ENCODE measurements at regions not wholly inside any gene's neighbourhood (a gene's known extent, or its start where the extent isn't known, plus 50 kb on each side); places are given as distances from the start of the nearest gene placed in this dataset.

DNA sequence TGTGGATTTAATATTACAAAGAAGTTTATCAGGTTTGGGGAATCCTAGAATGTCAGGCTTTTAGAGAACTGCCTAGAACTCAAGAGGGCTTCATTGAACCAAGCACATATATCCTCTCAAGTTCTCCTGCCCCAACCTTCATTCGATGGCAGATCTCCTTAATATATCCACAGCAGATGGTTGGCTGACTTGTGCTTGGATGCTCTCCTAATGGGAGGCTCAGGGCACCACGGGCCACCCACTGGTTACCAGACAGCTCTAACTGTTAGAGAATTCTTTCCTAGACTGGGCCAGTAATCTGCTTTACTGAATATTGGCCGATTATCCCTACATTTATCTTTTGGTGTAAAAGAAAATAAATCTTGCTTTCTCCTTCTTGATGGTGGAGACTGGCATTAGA, 87.2 kb upstream of the ATP8B1 start:
- TF ChIP-seq, protein P1, sequence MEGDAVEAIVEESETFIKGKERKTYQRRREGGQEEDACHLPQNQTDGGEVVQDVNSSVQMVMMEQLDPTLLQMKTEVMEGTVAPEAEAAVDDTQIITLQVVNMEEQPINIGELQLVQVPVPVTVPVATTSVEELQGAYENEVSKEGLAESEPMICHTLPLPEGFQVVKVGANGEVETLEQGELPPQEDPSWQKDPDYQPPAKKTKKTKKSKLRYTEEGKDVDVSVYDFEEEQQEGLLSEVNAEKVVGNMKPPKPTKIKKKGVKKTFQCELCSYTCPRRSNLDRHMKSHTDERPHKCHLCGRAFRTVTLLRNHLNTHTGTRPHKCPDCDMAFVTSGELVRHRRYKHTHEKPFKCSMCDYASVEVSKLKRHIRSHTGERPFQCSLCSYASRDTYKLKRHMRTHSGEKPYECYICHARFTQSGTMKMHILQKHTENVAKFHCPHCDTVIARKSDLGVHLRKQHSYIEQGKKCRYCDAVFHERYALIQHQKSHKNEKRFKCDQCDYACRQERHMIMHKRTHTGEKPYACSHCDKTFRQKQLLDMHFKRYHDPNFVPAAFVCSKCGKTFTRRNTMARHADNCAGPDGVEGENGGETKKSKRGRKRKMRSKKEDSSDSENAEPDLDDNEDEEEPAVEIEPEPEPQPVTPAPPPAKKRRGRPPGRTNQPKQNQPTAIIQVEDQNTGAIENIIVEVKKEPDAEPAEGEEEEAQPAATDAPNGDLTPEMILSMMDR (conservative IDR thresholded peaks at IDR 0.05; ENCODE audit: low read depth, low read length) = no peak
- TF ChIP-seq RFX5 (IDR thresholded peaks at IDR 0.05; ENCODE audit: low read depth, low read length) (no peak), FOS (IDR thresholded peaks at IDR 0.05; ENCODE audit: low read depth, low read length) (no peak), POLR2A (IDR thresholded peaks at IDR 0.05; ENCODE audit: low read depth, low read length) (no peak), RAD21 (IDR thresholded peaks at IDR 0.05; ENCODE audit: low read length) (no peak), CHD1 (IDR thresholded peaks at IDR 0.05; ENCODE audit: low read depth, low read length) (no peak), MAFK (IDR thresholded peaks at IDR 0.05; ENCODE audit: low read depth, low read length) (no peak), CEBPB (IDR thresholded peaks at IDR 0.05; ENCODE audit: low read depth, low read length) (no peak), BHLHE40 (IDR thresholded peaks at IDR 0.05; ENCODE audit: low read depth, low read length) (no peak), RCOR1 (IDR thresholded peaks at IDR 0.05; ENCODE audit: insufficient replicate concordance, low read length) (no peak), SMC3 (IDR thresholded peaks at IDR 0.05; ENCODE audit: low read depth, low read length) (no peak), MXI1 (IDR thresholded peaks at IDR 0.05; ENCODE audit: borderline replicate concordance, low read depth, low read length) (no peak)
- TF ChIP-seq, protein P2, sequence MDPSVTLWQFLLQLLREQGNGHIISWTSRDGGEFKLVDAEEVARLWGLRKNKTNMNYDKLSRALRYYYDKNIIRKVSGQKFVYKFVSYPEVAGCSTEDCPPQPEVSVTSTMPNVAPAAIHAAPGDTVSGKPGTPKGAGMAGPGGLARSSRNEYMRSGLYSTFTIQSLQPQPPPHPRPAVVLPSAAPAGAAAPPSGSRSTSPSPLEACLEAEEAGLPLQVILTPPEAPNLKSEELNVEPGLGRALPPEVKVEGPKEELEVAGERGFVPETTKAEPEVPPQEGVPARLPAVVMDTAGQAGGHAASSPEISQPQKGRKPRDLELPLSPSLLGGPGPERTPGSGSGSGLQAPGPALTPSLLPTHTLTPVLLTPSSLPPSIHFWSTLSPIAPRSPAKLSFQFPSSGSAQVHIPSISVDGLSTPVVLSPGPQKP (IDR thresholded peaks at IDR 0.05; ENCODE audit: borderline replicate concordance, low read depth, low read length) = no peak

Data from IMR-90 (cell line).